A172 (cell line): ENCODE measurements at regions not wholly inside any gene's neighbourhood (a gene's known extent, or its start where the extent isn't known, plus 50 kb on each side); places are given as distances from the start of the nearest gene placed in this dataset.
"Not testable (repeated sequence)": the region's sequence is repeated elsewhere in the genome, so short reads cannot be mapped to it uniquely, and the experiment has no call there.

Source experiments
- DNase-seq: peaks from one replicate; pipeline ENCODE4 v3.0.0-alpha.2; 2015; ENCODE audit warnings: low spot score

- peak; percentile 27 for DNase-seq
These were observed 63.9 kb downstream of the MAT2B start for GRCh38 chr5:163569284-163569683.

GRCh38 chr5:163571744-163572143, 66.3 kb downstream of the MAT2B start:
- DNase-seq = peak; percentile 98

- no peak for DNase-seq
These were observed 69.3 kb downstream of the MAT2B start for GRCh38 chr5:163574472-163575440.

- no peak for DNase-seq
These were observed 73.2 kb downstream of the MAT2B start for GRCh38 chr5:163578652-163579051.

GRCh38 chr5:163579729-163580128, 74.3 kb downstream of the MAT2B start:
- no peak for DNase-seq

GRCh38 chr5:163580516-163580915, 75.1 kb downstream of the MAT2B start:
- DNase-seq = no peak

GRCh38 chr5:163583491-163584153, 78.2 kb downstream of the MAT2B start:
- DNase-seq = not testable (repeated sequence)

GRCh38 chr5:163585206-163585605, 79.8 kb downstream of the MAT2B start:
- peak; percentile 77 for DNase-seq

GRCh38 chr5:163586531-163586956, 81.1 kb downstream of the MAT2B start:
- no peak for DNase-seq

- DNase-seq = no peak
These were observed 89.5 kb downstream of the MAT2B start for GRCh38 chr5:163594951-163595350.

GRCh38 chr5:163595932-163596607, 90.7 kb downstream of the MAT2B start:
- DNase-seq = no peak

- DNase-seq = no peak
These were observed 91.3 kb downstream of the MAT2B start for GRCh38 chr5:163596608-163597315.

- no peak for DNase-seq
These were observed 98.6 kb downstream of the MAT2B start for GRCh38 chr5:163604013-163604412.

- no peak for DNase-seq
These were observed 101.8 kb downstream of the MAT2B start for GRCh38 chr5:163607256-163607655.

- DNase-seq = no peak
These were observed 103.2 kb downstream of the MAT2B start for GRCh38 chr5:163608621-163609020.

GRCh38 chr5:163609910-163610309, 104.5 kb downstream of the MAT2B start:
- DNase-seq = no peak

- DNase-seq = no peak
These were observed 107.1 kb downstream of the MAT2B start for GRCh38 chr5:163612358-163613149.

GRCh38 chr5:163613150-163613442, 107.7 kb downstream of the MAT2B start:
- no peak for DNase-seq

- no peak for DNase-seq
These were observed 109.4 kb downstream of the MAT2B start for GRCh38 chr5:163614787-163615186.

- no peak for DNase-seq
These were observed 114.0 kb downstream of the MAT2B start for GRCh38 chr5:163619273-163619934.

- no peak for DNase-seq
These were observed 114.5 kb downstream of the MAT2B start for GRCh38 chr5:163619951-163620350.
